K562 (cell line): ENCODE measurements at regions not wholly inside any gene's neighbourhood (a gene's known extent, or its start where the extent isn't known, plus 50 kb on each side); places are given as distances from the start of the nearest gene placed in this dataset.

ENCODE experiments used
- ATAC-seq: fragments of 200-7000 bp; cut with Tn5 transposase; 3 replicates; pipeline ENCODE4 v1.9.1; 2020; ENCODE audit warnings: moderate library complexity
- BruUV-seq: library from RNA; stranded (reverse); fragments of 400-500 nt; replicated peaks from 2 replicates; lab custom pipeline; 2021; lab: Mats Ljungman, UMichigan
- CTCF ChIA-PET: fragments of 300-600 bp; formaldehyde crosslinking; extraction: SDS; loops from one replicate; lab custom pipeline; 2021; ENCODE audit warnings: low intra/inter-chr PET ratio; lab: Yijun Ruan, JAX
- POLR2A ChIA-PET: fragments of 300-600, 350-650 bp; sonication (Branson Sonifier 250); formaldehyde crosslinking; extraction: SDS; loops from one replicate; lab custom pipeline; 2021; ENCODE audit warnings: antibody characterized with exemption, inconsistent platforms; lab: Yijun Ruan, JAX
- DNase-seq, 4 experiments: peaks; one replicate each; pipeline versions ENCODE4 v3.0.0 to v3.0.0-alpha.2; 2011 to 2018; ENCODE audit warnings: low spot score in 3 of 4, mixed read lengths in 3 of 4; ENCODE audit errors: extremely low read depth in 1 of 4
- FAIRE-seq: peaks from 2 replicates; lab custom pipeline; 2011; peaks lifted over from hg19 to GRCh38; lab: Jason Lieb, UNC
- H2AFZ ChIP-seq: 2 replicates; pipeline ENCODE4 v1.6.0; 2011; ENCODE audit warnings: low read depth, low read length, control low read depth, inconsistent platforms
- H3K27ac ChIP-seq: fragments of 200-600 bp; 3 replicates; pipeline ENCODE4 v1.8.0; 2011; ENCODE audit warnings: low read depth, mild to moderate bottlenecking, control low read depth, inconsistent platforms, low read length, moderate library complexity, mixed read lengths; ENCODE audit errors: extremely low read depth
- H3K27me3 ChIP-seq, 2 experiments: fragments of 300-600 bp in 1 of 2; 2 replicates in 1 of 2; 3 replicates in 1 of 2; pipeline versions ENCODE4 v1.6.0 to v1.8.0; 2011; ENCODE audit warnings: inconsistent platforms in 2 of 2, low read length in 2 of 2, mild to moderate bottlenecking in 1 of 2, mixed read lengths in 1 of 2, moderate library complexity in 1 of 2; ENCODE audit not compliant: control insufficient read depth in 2 of 2, insufficient read depth in 2 of 2
- H3K36me3 ChIP-seq: fragments of 300-600 bp; 3 replicates; pipeline ENCODE4 v1.8.0; 2011; ENCODE audit warnings: mild to moderate bottlenecking, low read length, inconsistent platforms; ENCODE audit not compliant: control insufficient read depth, insufficient read depth
- H3K4me1 ChIP-seq, 2 experiments: fragments of 200-600 bp in 1 of 2; replicated peaks in 1 of 2; 2 replicates in 1 of 2; 3 replicates in 1 of 2; pipeline versions ENCODE4 v1.5.1 to v1.8.0; 2011; ENCODE audit warnings: inconsistent platforms in 2 of 2, low read length in 2 of 2, mild to moderate bottlenecking in 1 of 2, mixed read lengths in 1 of 2, moderate library complexity in 1 of 2; ENCODE audit not compliant: control insufficient read depth in 2 of 2, insufficient read depth in 2 of 2
- H3K4me2 ChIP-seq: 2 replicates; pipeline ENCODE4 v1.6.1; 2011; ENCODE audit warnings: low read length, control low read depth, inconsistent platforms, mixed read lengths; ENCODE audit not compliant: insufficient read depth
- H3K4me3 ChIP-seq: fragments of 200-600 bp; sonication (generic), shearing (Covaris generic); 2 replicates; pipeline ENCODE4 v1.5.1; 2016; ENCODE audit warnings: control low read depth, inconsistent platforms
- H3K79me2 ChIP-seq: fragments of 200-600 bp; 3 replicates; pipeline ENCODE4 v1.8.0; 2011; ENCODE audit warnings: low read length, inconsistent platforms; ENCODE audit not compliant: control insufficient read depth, insufficient read depth
- H3K9ac ChIP-seq, 2 experiments: 2 replicates each; pipeline versions ENCODE4 v1.6.0 to v1.6.1; 2011; ENCODE audit warnings: low read depth in 2 of 2, low read length in 2 of 2, control low read depth in 1 of 2, inconsistent platforms in 1 of 2, mild to moderate bottlenecking in 1 of 2, mixed read lengths in 1 of 2; ENCODE audit not compliant: insufficient read depth in 1 of 2
- H3K9me1 ChIP-seq: one replicate; pipeline ENCODE4 v1.6.0; 2011; ENCODE audit warnings: inconsistent platforms, mild to moderate bottlenecking, low read length, moderate library complexity; ENCODE audit not compliant: control insufficient read depth, insufficient read depth
- H3K9me3 ChIP-seq: replicated peaks from 2 replicates; pipeline ENCODE4 v1.5.1; 2011; ENCODE audit warnings: low read depth, low read length, inconsistent platforms; ENCODE audit not compliant: control insufficient read depth, insufficient read depth
- H4K20me1 ChIP-seq: replicated peaks from 2 replicates; pipeline ENCODE4 v1.6.1; 2011; ENCODE audit warnings: low read length, inconsistent platforms, mixed read lengths; ENCODE audit not compliant: control insufficient read depth, insufficient read depth
- CREBBP ChIP-seq: IDR thresholded peaks from one replicate; pipeline ENCODE4 v1.6.1; 2012; ENCODE audit warnings: low read depth, mild to moderate bottlenecking, control low read depth, inconsistent platforms, low read length
- HDAC2 ChIP-seq: fragments of 450-650 bp; IDR thresholded peaks from 2 replicates; pipeline ENCODE4 v1.6.1; 2016; ENCODE audit warnings: mild to moderate bottlenecking
- KHSRP ChIP-seq: fragments of 450-650 bp; IDR thresholded peaks from 2 replicates; pipeline ENCODE4 v1.6.1; 2017
- STAG1 ChIP-seq: sonication (generic); formaldehyde crosslinking; IDR thresholded peaks from 2 replicates; pipeline ENCODE4 v1.5.0; 2020; ENCODE audit warnings: missing genetic modification reagents, borderline replicate concordance
- WGBS: fragments of 100-300 bp; shearing (Covaris generic); methylation state at CpG from one replicate; pipeline ENCODE4 v1.1.6; 2016; ENCODE audit warnings: low coverage, mixed read lengths; ENCODE audit not compliant: insufficient coverage; ENCODE audit errors: missing lambda C conversion rate; 5-methylcytosine and 5-hydroxymethylcytosine counted together
- in situ Hi-C: fragments of 300-500 bp; cut with MboI; formaldehyde crosslinking; loops from 4 replicates; pipeline ENCODE4 v1.15.0; 2018; ENCODE audit warnings: inconsistent platforms, mixed read lengths
- intact Hi-C: fragments of 100-400 bp; cut with micrococcal nuclease; formaldehyde crosslinking; loops from 2 replicates; pipeline ENCODE4 v1.14.2; 2022
- TF ChIP-seq, protein P1 (sequence below): fragments of 450-650 bp; IDR thresholded peaks from 2 replicates; pipeline ENCODE4 v1.7.0; 2016; ENCODE audit warnings: borderline replicate concordance
- TF ChIP-seq, protein P2 (sequence below): fragments of 250-450 bp; sonication (Bioruptor Pico); IDR thresholded peaks from 2 replicates; pipeline ENCODE4 v1.5.0; 2020; ENCODE audit warnings: mild to moderate bottlenecking, borderline replicate concordance
- TF ChIP-seq, protein P3 (sequence below): IDR thresholded peaks from 2 replicates; pipeline ENCODE4 v1.6.1; 2014; ENCODE audit warnings: antibody characterized with exemption

DNA sequence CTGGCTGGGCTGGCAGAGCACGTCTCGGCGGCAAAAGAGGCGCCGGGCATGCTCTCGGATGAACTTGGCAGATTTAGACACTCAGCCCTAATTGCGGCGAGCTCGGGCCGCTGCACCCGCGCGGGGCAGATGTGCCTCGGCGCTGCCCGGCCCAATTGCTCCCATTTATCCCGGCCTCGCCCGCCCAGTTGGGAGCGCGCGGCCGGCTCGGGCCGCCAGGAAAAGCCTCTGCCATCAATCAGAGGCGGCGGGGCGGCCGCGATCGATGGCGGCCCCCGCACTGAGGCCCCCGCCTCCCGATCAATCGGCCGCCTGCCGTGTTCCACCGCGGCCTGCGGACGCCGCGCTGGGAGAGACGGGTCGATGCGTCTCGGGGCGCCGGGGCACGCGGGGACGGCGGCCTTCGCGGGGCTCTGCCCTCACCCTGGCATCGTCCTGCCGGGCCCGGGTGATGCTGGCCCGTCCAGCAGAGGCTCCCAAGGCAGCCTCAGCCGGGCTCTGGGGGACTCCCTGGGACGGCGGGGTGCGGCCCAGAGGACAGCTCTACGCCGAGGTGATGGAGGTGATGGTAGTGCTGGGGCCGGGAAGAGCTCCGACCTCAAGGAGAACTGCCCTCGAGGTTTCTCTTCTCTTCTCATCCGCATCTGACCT lies 200.9 kb upstream of the N4BP1 start (continued):
- no peak for TF ChIP-seq STAG1 (CRISPR knock-in tag)
- TF ChIP-seq CREBBP = no peak
- TF ChIP-seq, protein P1, sequence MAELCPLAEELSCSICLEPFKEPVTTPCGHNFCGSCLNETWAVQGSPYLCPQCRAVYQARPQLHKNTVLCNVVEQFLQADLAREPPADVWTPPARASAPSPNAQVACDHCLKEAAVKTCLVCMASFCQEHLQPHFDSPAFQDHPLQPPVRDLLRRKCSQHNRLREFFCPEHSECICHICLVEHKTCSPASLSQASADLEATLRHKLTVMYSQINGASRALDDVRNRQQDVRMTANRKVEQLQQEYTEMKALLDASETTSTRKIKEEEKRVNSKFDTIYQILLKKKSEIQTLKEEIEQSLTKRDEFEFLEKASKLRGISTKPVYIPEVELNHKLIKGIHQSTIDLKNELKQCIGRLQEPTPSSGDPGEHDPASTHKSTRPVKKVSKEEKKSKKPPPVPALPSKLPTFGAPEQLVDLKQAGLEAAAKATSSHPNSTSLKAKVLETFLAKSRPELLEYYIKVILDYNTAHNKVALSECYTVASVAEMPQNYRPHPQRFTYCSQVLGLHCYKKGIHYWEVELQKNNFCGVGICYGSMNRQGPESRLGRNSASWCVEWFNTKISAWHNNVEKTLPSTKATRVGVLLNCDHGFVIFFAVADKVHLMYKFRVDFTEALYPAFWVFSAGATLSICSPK = no peak
- TF ChIP-seq, protein P2, sequence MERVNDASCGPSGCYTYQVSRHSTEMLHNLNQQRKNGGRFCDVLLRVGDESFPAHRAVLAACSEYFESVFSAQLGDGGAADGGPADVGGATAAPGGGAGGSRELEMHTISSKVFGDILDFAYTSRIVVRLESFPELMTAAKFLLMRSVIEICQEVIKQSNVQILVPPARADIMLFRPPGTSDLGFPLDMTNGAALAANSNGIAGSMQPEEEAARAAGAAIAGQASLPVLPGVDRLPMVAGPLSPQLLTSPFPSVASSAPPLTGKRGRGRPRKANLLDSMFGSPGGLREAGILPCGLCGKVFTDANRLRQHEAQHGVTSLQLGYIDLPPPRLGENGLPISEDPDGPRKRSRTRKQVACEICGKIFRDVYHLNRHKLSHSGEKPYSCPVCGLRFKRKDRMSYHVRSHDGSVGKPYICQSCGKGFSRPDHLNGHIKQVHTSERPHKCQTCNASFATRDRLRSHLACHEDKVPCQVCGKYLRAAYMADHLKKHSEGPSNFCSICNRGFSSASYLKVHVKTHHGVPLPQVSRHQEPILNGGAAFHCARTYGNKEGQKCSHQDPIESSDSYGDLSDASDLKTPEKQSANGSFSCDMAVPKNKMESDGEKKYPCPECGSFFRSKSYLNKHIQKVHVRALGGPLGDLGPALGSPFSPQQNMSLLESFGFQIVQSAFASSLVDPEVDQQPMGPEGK (CRISPR knock-in tag) = no peak
- TF ChIP-seq HDAC2 = no peak

DNA sequence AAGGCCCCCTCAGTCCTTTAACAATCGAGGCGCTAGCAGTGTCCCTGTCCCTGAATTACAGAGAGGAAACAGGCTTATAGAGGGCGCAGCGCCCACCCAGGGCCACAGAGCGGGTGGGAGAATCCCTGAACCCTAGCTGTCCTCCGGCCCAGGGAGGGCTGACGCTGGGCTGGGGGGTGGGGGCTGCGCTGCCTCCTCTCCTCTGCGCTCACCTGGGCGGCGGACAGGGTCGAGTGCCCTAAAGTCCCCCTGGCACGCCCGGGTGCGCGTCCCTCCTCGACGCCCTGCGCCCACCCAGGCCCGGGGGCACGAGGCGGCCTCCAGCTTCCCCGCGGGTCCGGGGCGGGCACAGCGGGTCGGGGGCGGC lies 200.4 kb upstream of the N4BP1 start:
- no peak overlapping the region for H3K4me2 ChIP-seq
- 0% methylated on average over 6 of the region's 29 CpGs for WGBS
- DNase-seq (no peak), FAIRE-seq (no peak), ATAC-seq (no peak)
- no peaks in the 10 kb centered on the region for H3K9me3 ChIP-seq
- no peak overlapping the region for H3K27ac ChIP-seq
- CTCF ChIA-PET = no interaction called here
- no peaks in the 10 kb centered on the region for H3K4me1 ChIP-seq
- no peak for TF ChIP-seq KHSRP
- TF ChIP-seq, protein P3, sequence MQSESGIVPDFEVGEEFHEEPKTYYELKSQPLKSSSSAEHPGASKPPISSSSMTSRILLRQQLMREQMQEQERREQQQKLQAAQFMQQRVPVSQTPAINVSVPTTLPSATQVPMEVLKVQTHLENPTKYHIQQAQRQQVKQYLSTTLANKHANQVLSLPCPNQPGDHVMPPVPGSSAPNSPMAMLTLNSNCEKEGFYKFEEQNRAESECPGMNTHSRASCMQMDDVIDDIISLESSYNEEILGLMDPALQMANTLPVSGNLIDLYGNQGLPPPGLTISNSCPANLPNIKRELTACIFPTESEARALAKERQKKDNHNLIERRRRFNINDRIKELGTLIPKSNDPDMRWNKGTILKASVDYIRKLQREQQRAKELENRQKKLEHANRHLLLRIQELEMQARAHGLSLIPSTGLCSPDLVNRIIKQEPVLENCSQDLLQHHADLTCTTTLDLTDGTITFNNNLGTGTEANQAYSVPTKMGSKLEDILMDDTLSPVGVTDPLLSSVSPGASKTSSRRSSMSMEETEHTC = no peak
- no peak overlapping the region for H3K4me3 ChIP-seq
- no TSS peak for BruUV-seq
- in situ Hi-C loops (no loop called here), intact Hi-C loops (no loop called here)
- no peak overlapping the region for H2AFZ ChIP-seq
- no peaks in the 10 kb centered on the region for H3K79me2 ChIP-seq
- POLR2A ChIA-PET = no interaction called here
- H4K20me1 ChIP-seq = no peaks in the 10 kb centered on the region
- no peaks in the 10 kb centered on the region for H3K36me3 ChIP-seq
- H3K9ac ChIP-seq = no peak overlapping the region
- peaks cover 2 to 14% of the 10 kb centered on the region in 2 experiments; a peak in 3 of 5 replicates for H3K27me3 ChIP-seq
- H3K9me1 ChIP-seq = no peaks in the 10 kb centered on the region
